GM12865 (cell line): ENCODE measurements at regions not wholly inside any gene's neighbourhood (a gene's known extent, or its start where the extent isn't known, plus 50 kb on each side); places are given as distances from the start of the nearest gene placed in this dataset.

ENCODE experiments used
- DNase-seq: peaks from one replicate; pipeline ENCODE4 v3.0.0; 2010; ENCODE audit warnings: low read depth
- H3K4me3 ChIP-seq: 2 replicates; pipeline ENCODE4 v1.5.1; 2011; ENCODE audit warnings: mild to moderate bottlenecking, low read depth, low read length, control low read depth
- TF ChIP-seq, protein P1 (sequence below): IDR thresholded peaks from 2 replicates; pipeline ENCODE4 v1.5.1; 2011; ENCODE audit warnings: low read length, control low read depth, low read depth, inconsistent platforms; ENCODE audit not compliant: insufficient read depth; ENCODE audit errors: missing control alignments

DNA sequence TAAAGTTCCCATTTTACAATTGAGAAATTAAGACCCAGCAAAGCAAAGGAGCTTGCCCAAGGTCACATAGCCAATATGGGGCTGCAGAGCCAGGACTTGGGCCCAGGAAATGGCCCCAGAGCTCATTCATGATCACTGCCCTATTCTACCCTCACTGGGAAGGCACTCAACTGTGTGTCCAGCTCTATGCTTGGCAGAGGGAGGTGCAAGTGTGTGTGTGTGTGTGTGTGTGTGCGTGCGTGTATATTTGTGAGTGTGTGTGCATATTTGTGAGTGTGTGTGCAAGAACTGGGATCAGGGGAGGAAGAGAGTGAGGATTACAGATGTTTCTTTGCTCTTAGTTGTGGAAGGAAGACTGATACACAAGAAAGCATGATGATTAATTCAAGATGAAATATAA is 151.2 kb upstream of the CRY1 start:
- no peak for DNase-seq
- TF ChIP-seq, protein P1, sequence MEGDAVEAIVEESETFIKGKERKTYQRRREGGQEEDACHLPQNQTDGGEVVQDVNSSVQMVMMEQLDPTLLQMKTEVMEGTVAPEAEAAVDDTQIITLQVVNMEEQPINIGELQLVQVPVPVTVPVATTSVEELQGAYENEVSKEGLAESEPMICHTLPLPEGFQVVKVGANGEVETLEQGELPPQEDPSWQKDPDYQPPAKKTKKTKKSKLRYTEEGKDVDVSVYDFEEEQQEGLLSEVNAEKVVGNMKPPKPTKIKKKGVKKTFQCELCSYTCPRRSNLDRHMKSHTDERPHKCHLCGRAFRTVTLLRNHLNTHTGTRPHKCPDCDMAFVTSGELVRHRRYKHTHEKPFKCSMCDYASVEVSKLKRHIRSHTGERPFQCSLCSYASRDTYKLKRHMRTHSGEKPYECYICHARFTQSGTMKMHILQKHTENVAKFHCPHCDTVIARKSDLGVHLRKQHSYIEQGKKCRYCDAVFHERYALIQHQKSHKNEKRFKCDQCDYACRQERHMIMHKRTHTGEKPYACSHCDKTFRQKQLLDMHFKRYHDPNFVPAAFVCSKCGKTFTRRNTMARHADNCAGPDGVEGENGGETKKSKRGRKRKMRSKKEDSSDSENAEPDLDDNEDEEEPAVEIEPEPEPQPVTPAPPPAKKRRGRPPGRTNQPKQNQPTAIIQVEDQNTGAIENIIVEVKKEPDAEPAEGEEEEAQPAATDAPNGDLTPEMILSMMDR, result no peak
- H3K4me3 ChIP-seq, result no peak overlapping the region

DNA sequence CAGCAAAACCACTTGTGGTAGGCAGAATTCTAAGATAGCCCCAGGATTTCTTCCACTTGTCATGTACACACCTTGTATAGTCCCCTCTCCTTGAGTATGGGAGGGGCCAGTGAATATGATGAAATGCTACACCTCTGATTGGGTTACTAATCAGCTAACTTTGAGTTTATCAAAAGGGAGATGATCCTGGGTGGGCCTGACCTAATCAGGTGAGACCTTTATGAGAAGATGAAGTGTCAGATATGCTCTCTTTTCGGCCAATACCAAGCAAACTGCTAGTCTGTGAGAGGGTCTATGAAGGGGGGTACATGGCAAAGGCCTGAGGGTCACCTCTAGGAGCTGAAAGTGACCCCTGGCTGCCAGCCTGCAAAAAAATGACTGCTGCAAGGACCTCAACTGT is 154.3 kb upstream of the CRY1 start:
- TF ChIP-seq, protein P1, result no peak
- no peak overlapping the region for H3K4me3 ChIP-seq
- no peak for DNase-seq

DNA sequence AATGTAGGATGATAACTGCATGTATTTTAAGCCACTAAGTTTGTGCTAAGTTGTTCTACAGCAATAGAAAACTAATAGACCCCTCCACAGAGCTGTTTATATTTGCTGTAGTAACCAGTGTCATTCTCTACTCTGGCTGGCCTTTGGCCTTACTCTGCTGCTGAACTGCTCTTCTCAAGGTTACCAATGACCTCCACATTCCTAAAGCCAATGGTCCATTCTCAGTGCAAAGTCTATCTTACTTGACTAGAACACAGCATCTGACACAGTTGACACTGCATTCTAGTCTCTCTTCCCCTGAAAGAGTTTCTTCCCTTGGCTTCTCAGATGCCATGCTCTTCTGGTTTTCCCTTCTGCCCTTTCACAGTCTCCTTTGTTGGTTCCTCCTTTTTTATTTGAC is 154.8 kb upstream of the CRY1 start:
- TF ChIP-seq, protein P1, result no peak
- H3K4me3 ChIP-seq, result no peak overlapping the region
- DNase-seq, result no peak

DNA sequence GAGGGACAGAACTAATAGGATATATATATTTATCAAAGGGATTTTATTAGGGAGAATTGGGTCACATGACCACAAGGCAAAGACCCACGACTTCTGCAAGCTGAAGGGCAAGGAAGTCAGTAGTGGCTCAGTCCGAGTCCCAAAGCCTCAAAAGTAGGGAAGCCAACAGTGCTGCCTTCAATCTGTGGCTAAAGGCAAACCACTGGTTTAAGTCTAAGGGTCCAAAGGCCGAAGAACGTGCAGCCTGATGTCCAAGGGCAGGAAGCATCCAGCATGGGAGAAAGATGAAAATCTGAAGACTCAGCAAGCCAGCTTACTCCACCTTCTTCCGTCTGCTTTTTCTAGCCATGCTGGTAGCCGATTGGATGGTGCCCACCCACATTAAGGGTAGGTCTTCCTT is 157.9 kb upstream of the CRY1 start:
- DNase-seq, result no peak
- no peak overlapping the region for H3K4me3 ChIP-seq
- TF ChIP-seq, protein P1, result no peak

DNA sequence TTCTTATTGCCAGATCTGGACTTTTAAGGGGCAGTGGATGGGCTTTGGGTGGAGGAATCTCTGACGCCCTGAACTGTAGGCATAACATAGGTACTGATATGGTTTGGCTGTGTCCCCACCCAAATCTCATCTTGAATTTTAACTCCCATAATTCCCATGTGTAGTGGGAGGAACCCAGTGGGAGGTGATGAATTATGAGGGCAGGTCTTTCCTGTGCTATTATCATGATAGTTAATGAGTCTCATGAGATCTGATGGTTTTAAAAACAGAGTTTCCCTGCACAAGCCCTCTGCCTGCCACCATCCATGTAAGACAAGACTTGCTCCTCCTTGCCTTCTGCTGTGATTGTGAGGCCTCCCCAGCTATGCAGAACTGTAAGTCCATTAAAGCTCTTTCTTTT is 160.0 kb upstream of the CRY1 start:
- no peak for DNase-seq
- no peak overlapping the region for H3K4me3 ChIP-seq
- TF ChIP-seq, protein P1, result no peak

DNA sequence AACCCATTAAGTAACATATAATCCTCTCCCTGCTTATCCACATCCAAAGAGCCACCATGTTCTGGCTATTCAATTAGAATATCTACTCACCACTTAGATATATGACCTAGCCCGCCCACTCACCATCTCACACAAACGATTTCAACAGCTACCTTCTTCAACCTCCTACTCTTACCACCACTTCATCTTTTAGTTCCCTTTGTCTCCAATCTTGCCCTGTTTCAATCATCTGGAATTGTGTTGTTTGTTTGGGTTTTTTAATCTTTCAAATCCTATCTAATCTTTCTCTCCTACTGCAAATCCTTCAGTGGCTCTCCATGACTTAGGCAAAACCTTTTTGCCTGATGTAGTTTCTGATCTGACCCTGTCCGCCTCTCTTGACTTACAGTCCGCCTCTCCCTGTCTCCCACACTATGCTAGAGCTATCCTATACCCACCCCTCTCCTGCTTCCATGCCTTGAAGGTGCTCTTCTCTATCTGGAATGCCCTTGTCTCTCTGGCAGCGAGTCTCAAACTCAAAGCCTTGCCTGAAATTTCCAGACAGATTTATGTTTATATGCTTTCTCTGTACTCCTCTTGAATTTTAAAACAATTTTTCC is 161.0 kb upstream of the CRY1 start:
- TF ChIP-seq, protein P1, result no peak
- DNase-seq, result no peak
- H3K4me3 ChIP-seq, result no peak overlapping the region

DNA sequence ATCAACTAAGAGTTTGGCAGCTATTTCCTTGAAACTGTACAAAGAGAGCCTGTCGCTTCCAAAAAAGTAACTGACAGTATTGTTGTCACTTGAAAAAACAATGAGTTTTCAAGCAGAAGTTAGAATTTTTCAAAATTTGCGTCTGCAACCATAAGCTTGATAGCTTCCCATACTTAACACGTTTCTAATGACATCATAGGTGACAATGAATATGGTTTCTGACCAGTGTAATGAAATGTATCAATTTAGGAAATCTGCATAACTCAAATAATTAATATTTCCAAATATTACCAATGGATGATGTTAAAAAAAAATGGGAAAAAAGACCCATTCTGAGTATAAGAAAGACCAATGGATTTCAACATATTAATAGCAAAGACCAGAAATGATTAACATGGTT is 165.4 kb upstream of the CRY1 start:
- TF ChIP-seq, protein P1, result no peak
- no peak overlapping the region for H3K4me3 ChIP-seq
- DNase-seq, result no peak
